GM23338 (cell line): ENCODE measurements at regions not wholly inside any gene's neighbourhood (a gene's known extent, or its start where the extent isn't known, plus 50 kb on each side); places are given as distances from the start of the nearest gene placed in this dataset.
A peak's percentile ranks its signal among the peaks of the same experiment; 100 is the strongest.

Experiments used
- CREB1 ChIP-seq: fragments of 250-450 bp; sonication (Bioruptor Pico); IDR thresholded peaks from 2 replicates; pipeline ENCODE4 v1.5.0; 2020; ENCODE audit warnings: low read depth, mild to moderate bottlenecking, moderate library complexity
- EZH2 ChIP-seq: fragments of 200-600 bp; sonication (generic); IDR thresholded peaks from one replicate; pipeline ENCODE4 v1.8.0; 2017; ENCODE audit warnings: antibody characterized with exemption, mild to moderate bottlenecking, low read depth; ENCODE audit not compliant: unreplicated experiment
- EZH2phosphoT487 ChIP-seq: fragments of 200-600 bp; sonication (generic); IDR thresholded peaks from one replicate; pipeline ENCODE4 v1.8.1; 2018; ENCODE audit warnings: antibody characterized with exemption; ENCODE audit not compliant: unreplicated experiment
- JUNB ChIP-seq: IDR thresholded peaks from one replicate; pipeline ENCODE4 v1.6.1; 2016; ENCODE audit warnings: antibody characterized with exemption; ENCODE audit not compliant: unreplicated experiment
- NANOG ChIP-seq: IDR thresholded peaks from 2 replicates; pipeline ENCODE4 v1.6.1; 2016; ENCODE audit warnings: antibody characterized with exemption, borderline replicate concordance
- POLR2AphosphoS5 ChIP-seq: IDR thresholded peaks from 2 replicates; pipeline ENCODE4 v1.6.1; 2016; ENCODE audit warnings: antibody characterized with exemption, low read depth
- STAT1 ChIP-seq: IDR thresholded peaks from one replicate; pipeline ENCODE4 v1.6.1; 2016; ENCODE audit warnings: antibody characterized with exemption; ENCODE audit not compliant: unreplicated experiment
- ZNF114 ChIP-seq: fragments of 250-450 bp; sonication (Bioruptor Pico); IDR thresholded peaks from 2 replicates; pipeline ENCODE4 v1.5.0; 2020; ENCODE audit warnings: mild to moderate bottlenecking, moderate library complexity
- ZNF331 ChIP-seq: fragments of 250-450 bp; sonication (Bioruptor Pico); IDR thresholded peaks from 2 replicates; pipeline ENCODE4 v1.5.0; 2020; ENCODE audit warnings: low read depth, mild to moderate bottlenecking, moderate library complexity
- TF ChIP-seq, protein P1 (sequence below), 2 experiments: fragments of 200-600 bp in 1 of 2; sonication (generic) in 1 of 2; conservative IDR thresholded peaks; 2 replicates each; pipeline versions ENCODE4 v1.5.1 to v1.6.1; 2016 to 2017; ENCODE audit warnings: antibody characterized with exemption in 2 of 2, low read depth in 2 of 2, mild to moderate bottlenecking in 2 of 2, moderate library complexity in 1 of 2
- TF ChIP-seq, protein P2 (sequence below): IDR thresholded peaks from 2 replicates; pipeline ENCODE4 v1.6.1; 2016; ENCODE audit warnings: antibody characterized with exemption
- TF ChIP-seq, protein P3 (sequence below): IDR thresholded peaks from one replicate; pipeline ENCODE4 v1.6.1; 2018; ENCODE audit warnings: antibody characterized with exemption; ENCODE audit not compliant: unreplicated experiment
- TF ChIP-seq, protein P4 (sequence below): fragments of 250-450 bp; sonication (Bioruptor Pico); IDR thresholded peaks from 2 replicates; pipeline ENCODE4 v1.5.0; 2020; ENCODE audit warnings: mild to moderate bottlenecking, moderate library complexity

DNA sequence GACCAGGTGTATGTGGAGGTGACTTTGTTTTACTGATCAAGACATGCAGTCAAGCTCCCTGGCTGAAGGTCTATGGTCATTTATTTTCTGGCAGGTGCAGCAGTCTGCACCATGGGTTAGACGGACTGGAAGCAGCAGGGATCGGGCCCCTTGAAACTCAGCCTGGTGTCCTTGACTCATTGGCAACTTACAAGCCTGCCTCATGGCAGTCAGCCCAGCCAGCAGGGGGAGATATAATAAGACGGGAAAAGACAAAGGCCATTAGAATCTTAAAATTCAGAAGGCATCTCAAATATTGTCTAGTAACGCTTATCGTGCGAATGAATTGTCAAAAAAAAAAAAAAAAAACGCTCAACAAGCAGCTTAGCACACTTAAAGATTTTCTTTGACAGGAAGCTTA is 308.2 kb downstream of the EN1 start:
- TF ChIP-seq EZH2phosphoT487 = no peak
- TF ChIP-seq, protein P1, sequence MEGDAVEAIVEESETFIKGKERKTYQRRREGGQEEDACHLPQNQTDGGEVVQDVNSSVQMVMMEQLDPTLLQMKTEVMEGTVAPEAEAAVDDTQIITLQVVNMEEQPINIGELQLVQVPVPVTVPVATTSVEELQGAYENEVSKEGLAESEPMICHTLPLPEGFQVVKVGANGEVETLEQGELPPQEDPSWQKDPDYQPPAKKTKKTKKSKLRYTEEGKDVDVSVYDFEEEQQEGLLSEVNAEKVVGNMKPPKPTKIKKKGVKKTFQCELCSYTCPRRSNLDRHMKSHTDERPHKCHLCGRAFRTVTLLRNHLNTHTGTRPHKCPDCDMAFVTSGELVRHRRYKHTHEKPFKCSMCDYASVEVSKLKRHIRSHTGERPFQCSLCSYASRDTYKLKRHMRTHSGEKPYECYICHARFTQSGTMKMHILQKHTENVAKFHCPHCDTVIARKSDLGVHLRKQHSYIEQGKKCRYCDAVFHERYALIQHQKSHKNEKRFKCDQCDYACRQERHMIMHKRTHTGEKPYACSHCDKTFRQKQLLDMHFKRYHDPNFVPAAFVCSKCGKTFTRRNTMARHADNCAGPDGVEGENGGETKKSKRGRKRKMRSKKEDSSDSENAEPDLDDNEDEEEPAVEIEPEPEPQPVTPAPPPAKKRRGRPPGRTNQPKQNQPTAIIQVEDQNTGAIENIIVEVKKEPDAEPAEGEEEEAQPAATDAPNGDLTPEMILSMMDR (conservative IDR thresholded peaks at IDR 0.05; ENCODE audit: low read depth in 2 of 2) = peak; percentile 74
- TF ChIP-seq EZH2 = no peak
- no peak for TF ChIP-seq POLR2AphosphoS5
- TF ChIP-seq CREB1 = no peak
- TF ChIP-seq, protein P2, sequence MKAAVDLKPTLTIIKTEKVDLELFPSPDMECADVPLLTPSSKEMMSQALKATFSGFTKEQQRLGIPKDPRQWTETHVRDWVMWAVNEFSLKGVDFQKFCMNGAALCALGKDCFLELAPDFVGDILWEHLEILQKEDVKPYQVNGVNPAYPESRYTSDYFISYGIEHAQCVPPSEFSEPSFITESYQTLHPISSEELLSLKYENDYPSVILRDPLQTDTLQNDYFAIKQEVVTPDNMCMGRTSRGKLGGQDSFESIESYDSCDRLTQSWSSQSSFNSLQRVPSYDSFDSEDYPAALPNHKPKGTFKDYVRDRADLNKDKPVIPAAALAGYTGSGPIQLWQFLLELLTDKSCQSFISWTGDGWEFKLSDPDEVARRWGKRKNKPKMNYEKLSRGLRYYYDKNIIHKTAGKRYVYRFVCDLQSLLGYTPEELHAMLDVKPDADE = no peak
- TF ChIP-seq, protein P3, sequence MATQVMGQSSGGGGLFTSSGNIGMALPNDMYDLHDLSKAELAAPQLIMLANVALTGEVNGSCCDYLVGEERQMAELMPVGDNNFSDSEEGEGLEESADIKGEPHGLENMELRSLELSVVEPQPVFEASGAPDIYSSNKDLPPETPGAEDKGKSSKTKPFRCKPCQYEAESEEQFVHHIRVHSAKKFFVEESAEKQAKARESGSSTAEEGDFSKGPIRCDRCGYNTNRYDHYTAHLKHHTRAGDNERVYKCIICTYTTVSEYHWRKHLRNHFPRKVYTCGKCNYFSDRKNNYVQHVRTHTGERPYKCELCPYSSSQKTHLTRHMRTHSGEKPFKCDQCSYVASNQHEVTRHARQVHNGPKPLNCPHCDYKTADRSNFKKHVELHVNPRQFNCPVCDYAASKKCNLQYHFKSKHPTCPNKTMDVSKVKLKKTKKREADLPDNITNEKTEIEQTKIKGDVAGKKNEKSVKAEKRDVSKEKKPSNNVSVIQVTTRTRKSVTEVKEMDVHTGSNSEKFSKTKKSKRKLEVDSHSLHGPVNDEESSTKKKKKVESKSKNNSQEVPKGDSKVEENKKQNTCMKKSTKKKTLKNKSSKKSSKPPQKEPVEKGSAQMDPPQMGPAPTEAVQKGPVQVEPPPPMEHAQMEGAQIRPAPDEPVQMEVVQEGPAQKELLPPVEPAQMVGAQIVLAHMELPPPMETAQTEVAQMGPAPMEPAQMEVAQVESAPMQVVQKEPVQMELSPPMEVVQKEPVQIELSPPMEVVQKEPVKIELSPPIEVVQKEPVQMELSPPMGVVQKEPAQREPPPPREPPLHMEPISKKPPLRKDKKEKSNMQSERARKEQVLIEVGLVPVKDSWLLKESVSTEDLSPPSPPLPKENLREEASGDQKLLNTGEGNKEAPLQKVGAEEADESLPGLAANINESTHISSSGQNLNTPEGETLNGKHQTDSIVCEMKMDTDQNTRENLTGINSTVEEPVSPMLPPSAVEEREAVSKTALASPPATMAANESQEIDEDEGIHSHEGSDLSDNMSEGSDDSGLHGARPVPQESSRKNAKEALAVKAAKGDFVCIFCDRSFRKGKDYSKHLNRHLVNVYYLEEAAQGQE = no peak
- TF ChIP-seq STAT1 = no peak
- TF ChIP-seq, protein P4, sequence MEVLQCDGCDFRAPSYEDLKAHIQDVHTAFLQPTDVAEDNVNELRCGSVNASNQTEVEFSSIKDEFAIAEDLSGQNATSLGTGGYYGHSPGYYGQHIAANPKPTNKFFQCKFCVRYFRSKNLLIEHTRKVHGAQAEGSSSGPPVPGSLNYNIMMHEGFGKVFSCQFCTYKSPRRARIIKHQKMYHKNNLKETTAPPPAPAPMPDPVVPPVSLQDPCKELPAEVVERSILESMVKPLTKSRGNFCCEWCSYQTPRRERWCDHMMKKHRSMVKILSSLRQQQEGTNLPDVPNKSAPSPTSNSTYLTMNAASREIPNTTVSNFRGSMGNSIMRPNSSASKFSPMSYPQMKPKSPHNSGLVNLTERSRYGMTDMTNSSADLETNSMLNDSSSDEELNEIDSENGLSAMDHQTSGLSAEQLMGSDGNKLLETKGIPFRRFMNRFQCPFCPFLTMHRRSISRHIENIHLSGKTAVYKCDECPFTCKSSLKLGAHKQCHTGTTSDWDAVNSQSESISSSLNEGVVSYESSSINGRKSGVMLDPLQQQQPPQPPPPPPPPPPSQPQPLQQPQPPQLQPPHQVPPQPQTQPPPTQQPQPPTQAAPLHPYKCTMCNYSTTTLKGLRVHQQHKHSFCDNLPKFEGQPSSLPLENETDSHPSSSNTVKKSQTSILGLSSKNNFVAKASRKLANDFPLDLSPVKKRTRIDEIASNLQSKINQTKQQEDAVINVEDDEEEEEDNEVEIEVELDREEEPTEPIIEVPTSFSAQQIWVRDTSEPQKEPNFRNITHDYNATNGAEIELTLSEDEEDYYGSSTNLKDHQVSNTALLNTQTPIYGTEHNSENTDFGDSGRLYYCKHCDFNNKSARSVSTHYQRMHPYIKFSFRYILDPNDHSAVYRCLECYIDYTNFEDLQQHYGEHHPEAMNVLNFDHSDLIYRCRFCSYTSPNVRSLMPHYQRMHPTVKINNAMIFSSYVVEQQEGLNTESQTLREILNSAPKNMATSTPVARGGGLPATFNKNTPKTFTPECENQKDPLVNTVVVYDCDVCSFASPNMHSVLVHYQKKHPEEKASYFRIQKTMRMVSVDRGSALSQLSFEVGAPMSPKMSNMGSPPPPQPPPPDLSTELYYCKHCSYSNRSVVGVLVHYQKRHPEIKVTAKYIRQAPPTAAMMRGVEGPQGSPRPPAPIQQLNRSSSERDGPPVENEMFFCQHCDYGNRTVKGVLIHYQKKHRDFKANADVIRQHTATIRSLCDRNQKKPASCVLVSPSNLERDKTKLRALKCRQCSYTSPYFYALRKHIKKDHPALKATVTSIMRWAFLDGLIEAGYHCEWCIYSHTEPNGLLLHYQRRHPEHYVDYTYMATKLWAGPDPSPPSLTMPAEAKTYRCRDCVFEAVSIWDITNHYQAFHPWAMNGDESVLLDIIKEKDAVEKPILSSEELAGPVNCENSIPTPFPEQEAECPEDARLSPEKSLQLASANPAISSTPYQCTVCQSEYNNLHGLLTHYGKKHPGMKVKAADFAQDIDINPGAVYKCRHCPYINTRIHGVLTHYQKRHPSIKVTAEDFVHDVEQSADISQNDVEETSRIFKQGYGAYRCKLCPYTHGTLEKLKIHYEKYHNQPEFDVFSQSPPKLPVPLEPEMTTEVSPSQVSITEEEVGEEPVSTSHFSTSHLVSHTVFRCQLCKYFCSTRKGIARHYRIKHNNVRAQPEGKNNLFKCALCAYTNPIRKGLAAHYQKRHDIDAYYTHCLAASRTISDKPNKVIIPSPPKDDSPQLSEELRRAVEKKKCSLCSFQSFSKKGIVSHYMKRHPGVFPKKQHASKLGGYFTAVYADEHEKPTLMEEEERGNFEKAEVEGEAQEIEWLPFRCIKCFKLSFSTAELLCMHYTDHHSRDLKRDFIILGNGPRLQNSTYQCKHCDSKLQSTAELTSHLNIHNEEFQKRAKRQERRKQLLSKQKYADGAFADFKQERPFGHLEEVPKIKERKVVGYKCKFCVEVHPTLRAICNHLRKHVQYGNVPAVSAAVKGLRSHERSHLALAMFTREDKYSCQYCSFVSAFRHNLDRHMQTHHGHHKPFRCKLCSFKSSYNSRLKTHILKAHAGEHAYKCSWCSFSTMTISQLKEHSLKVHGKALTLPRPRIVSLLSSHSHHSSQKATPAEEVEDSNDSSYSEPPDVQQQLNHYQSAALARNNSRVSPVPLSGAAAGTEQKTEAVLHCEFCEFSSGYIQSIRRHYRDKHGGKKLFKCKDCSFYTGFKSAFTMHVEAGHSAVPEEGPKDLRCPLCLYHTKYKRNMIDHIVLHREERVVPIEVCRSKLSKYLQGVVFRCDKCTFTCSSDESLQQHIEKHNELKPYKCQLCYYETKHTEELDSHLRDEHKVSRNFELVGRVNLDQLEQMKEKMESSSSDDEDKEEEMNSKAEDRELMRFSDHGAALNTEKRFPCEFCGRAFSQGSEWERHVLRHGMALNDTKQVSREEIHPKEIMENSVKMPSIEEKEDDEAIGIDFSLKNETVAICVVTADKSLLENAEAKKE (CRISPR knock-in tag) = no peak
- TF ChIP-seq NANOG = no peak
- no peak for TF ChIP-seq ZNF331 (CRISPR knock-in tag)
- TF ChIP-seq JUNB = no peak
- TF ChIP-seq ZNF114 (CRISPR knock-in tag) = no peak
